Esophagus squamous epithelium (tissue), 5 donors: ENCODE measurements at regions not wholly inside any gene's neighbourhood (a gene's known extent, or its start where the extent isn't known, plus 50 kb on each side); places are given as distances from the start of the nearest gene placed in this dataset.

Experiments
- DNase-seq: peaks from one replicate; lab custom pipeline; 2025; lab: John Stamatoyannopoulos, UW
- H3K27ac ChIP-seq, 4 donors: fragments of 200-600 bp; sonication (generic); one replicate each; pipeline ENCODE4 v1.5.1; 2016 to 2019; ENCODE audit warnings: mild to moderate bottlenecking in 1 of 4
- H3K27me3 ChIP-seq, 4 donors: fragments of 200-600 bp; sonication (generic); 1 replicate in 3 of 4; 2 replicates in 1 of 4; pipeline versions ENCODE4 v1.5.1 to v1.6.0; 2017 to 2021; ENCODE audit warnings: antibody characterized with exemption in 1 of 4
- H3K36me3 ChIP-seq, 3 donors: fragments of 200-600 bp; sonication (generic); one replicate each; pipeline ENCODE4 v1.5.1; 2016 to 2019
- H3K4me1 ChIP-seq, 3 donors: fragments of 200-600 bp; sonication (generic); one replicate each; pipeline ENCODE4 v1.5.1; 2017 to 2019
- H3K4me3 ChIP-seq, 4 donors: fragments of 200-600 bp; sonication (generic); 1 replicate in 3 of 4; 2 replicates in 1 of 4; pipeline ENCODE4 v1.5.1; 2016 to 2019; ENCODE audit warnings: mild to moderate bottlenecking in 2 of 4, moderate library complexity in 1 of 4
- H3K9me3 ChIP-seq, 3 donors: fragments of 200-600 bp; sonication (generic); one replicate each; pipeline ENCODE4 v1.5.1; 2016 to 2019
- CTCF ChIP-seq, 6 experiments: fragments of 450-650 bp in 4 of 6; fragments of 200-600 bp in 2 of 6; sonication (generic) in 2 of 6; IDR thresholded peaks; one replicate each; pipeline ENCODE4 v1.5.1; 2016 to 2019; ENCODE audit warnings: antibody characterized with exemption in 6 of 6, mild to moderate bottlenecking in 4 of 6, moderate library complexity in 4 of 6
- POLR2A ChIP-seq, 4 donors: fragments of 450-650 bp; IDR thresholded peaks; one replicate each; pipeline ENCODE4 v1.6.1; 2017; ENCODE audit warnings: antibody characterized with exemption in 4 of 4, mild to moderate bottlenecking in 4 of 4, moderate library complexity in 3 of 4
- WGBS, 2 donors: methylation state at CpG; one replicate each; pipeline ENCODE4 v1.1.5; 2018; 5-methylcytosine and 5-hydroxymethylcytosine counted together
- intact Hi-C: fragments of 100-400 bp; cut with DNase I; formaldehyde crosslinking; loops from one replicate; pipeline ENCODE4 v1.15.0; 2022
- donor health status: DM: yes; HTN: yes; CAD: no.

- Histone ChIP-seq H3K4me3 (no peak overlapping the region), H3K36me3 (no peaks in the 10 kb centered on the region), H3K27ac (no peak overlapping the region), H3K4me1 (no peaks in the 10 kb centered on the region), H3K9me3 (no peaks in the 10 kb centered on the region), H3K27me3 (no peaks in the 10 kb centered on the region)
- no peak for DNase-seq
- intact Hi-C loops, result no loop called here
- no peak for TF ChIP-seq CTCF (IDR thresholded peaks at IDR 0.05)
- no peak for TF ChIP-seq POLR2A (IDR thresholded peaks at IDR 0.05)
- 100% methylated on average over 1 of the region's 2 CpGs for WGBS, 2 donors
Measured at GRCh38 chr12:17949558-17950141, 140.3 kb downstream of the RERGL start.

GRCh38 chr12:17928708-17929366, 161.2 kb downstream of the RERGL start:
- Histone ChIP-seq H3K9me3 (no peaks in the 10 kb centered on the region), H3K27ac (no peak overlapping the region), H3K4me1 (no peaks in the 10 kb centered on the region), H3K36me3 (no peaks in the 10 kb centered on the region), H3K4me3 (no peak overlapping the region), H3K27me3 (no peaks in the 10 kb centered on the region)
- WGBS, 2 donors, result 49 to 57% methylated on average over 4 of the region's 4 CpGs
- intact Hi-C loops, result no loop called here
- TF ChIP-seq POLR2A (IDR thresholded peaks at IDR 0.05) (no peak), CTCF (IDR thresholded peaks at IDR 0.05) (no peak)
- no peak for DNase-seq

GRCh38 chr12:17918013-17918412, 172.0 kb downstream of the RERGL start:
- intact Hi-C loops, result no loop called here
- DNase-seq, result no peak
- H3K9me3 ChIP-seq, result no peaks in the 10 kb centered on the region

GRCh38 chr12:17884581-17884980, 205.4 kb downstream of the RERGL start:
- Histone ChIP-seq H3K27ac (no peak overlapping the region), H3K4me1 (no peaks in the 10 kb centered on the region), H3K9me3 (no peaks in the 10 kb centered on the region), H3K36me3 (no peaks in the 10 kb centered on the region), H3K4me3 (no peak overlapping the region), H3K27me3 (no peaks in the 10 kb centered on the region)
- TF ChIP-seq POLR2A (IDR thresholded peaks at IDR 0.05) (no peak), CTCF (IDR thresholded peaks at IDR 0.05) (no peak)
- no peak for DNase-seq
- 90 to 95% methylated on average over 1 of the region's 1 CpG for WGBS, 2 donors
- intact Hi-C loops, result no loop called here

More at GRCh38 chr12:17918013-17918412, 172.0 kb downstream of the RERGL start:
- TF ChIP-seq CTCF (IDR thresholded peaks at IDR 0.05) (no peak), POLR2A (IDR thresholded peaks at IDR 0.05) (no peak)
- H3K36me3 ChIP-seq, result no peaks in the 10 kb centered on the region
- WGBS, 2 donors, result 91% methylated on average over 1 of the region's 1 CpG
- no peak overlapping the region for H3K27ac ChIP-seq
- no peaks in the 10 kb centered on the region for H3K27me3 ChIP-seq
- H3K4me3 ChIP-seq, result no peak overlapping the region
- no peaks in the 10 kb centered on the region for H3K4me1 ChIP-seq

- DNase-seq, result no peak
- Histone ChIP-seq H3K27me3 (no peaks in the 10 kb centered on the region), H3K9me3 (no peaks in the 10 kb centered on the region), H3K4me3 (no peak overlapping the region), H3K4me1 (no peaks in the 10 kb centered on the region), H3K27ac (no peak overlapping the region), H3K36me3 (no peaks in the 10 kb centered on the region)
- WGBS, 2 donors, result 0 to 36% methylated on average over 1 of the region's 1 CpG
- no peak for TF ChIP-seq CTCF (IDR thresholded peaks at IDR 0.05)
- no peak for TF ChIP-seq POLR2A (IDR thresholded peaks at IDR 0.05)
- intact Hi-C loops, result no loop called here
Measured at GRCh38 chr12:17878714-17879113, 211.3 kb downstream of the RERGL start.
